Activated CD4-positive, alpha-beta memory T cell treated with anti-CD3 and anti-CD28 coated beads, Interleukin-2, amount 10 ng/mL, durations not matched to agents 7 days and 5 days (primary cell): ENCODE measurements at regions not wholly inside any gene's neighbourhood (a gene's known extent, or its start where the extent isn't known, plus 50 kb on each side); places are given as distances from the start of the nearest gene placed in this dataset.
"Not testable (repeated sequence)": the region's sequence is repeated elsewhere in the genome, so short reads cannot be mapped to it uniquely, and the experiment has no call there.

Experiments used
- CTCF ChIA-PET: fragments of 350-600 bp; sonication (Branson Sonifier 250); formaldehyde crosslinking; loops from one replicate; lab custom pipeline; 2021; ENCODE audit warnings: antibody characterized with exemption, inconsistent platforms; lab: Charles Lee
- POLR2A ChIA-PET: fragments of 350-600 bp; sonication (Branson Sonifier 250); formaldehyde crosslinking; loops from one replicate; lab custom pipeline; 2021; ENCODE audit warnings: antibody characterized with exemption; lab: Charles Lee
- DNase-seq: peaks from one replicate; pipeline ENCODE4 v3.0.0-alpha.2; 2020
- H3K27ac Mint-ChIP-seq: one replicate; pipeline ENCODE4 v1.8.0; 2021; ENCODE audit warnings: mild to moderate bottlenecking, mixed read lengths
- H3K27me3 Mint-ChIP-seq: one replicate; pipeline ENCODE4 v1.8.0; 2021; ENCODE audit warnings: mixed read lengths
- H3K36me3 Mint-ChIP-seq: one replicate; pipeline ENCODE4 v1.8.0; 2021; ENCODE audit warnings: low read depth, mixed read lengths
- H3K4me1 Mint-ChIP-seq: one replicate; pipeline ENCODE4 v1.8.0; 2021; ENCODE audit warnings: mixed read lengths
- H3K4me3 Mint-ChIP-seq: one replicate; pipeline ENCODE4 v1.8.0; 2021; ENCODE audit warnings: mild to moderate bottlenecking, mixed read lengths
- H3K9me3 Mint-ChIP-seq: one replicate; pipeline ENCODE4 v1.8.0; 2021; ENCODE audit warnings: mixed read lengths

- no peak overlapping the region for H3K27ac Mint-ChIP-seq
- ChIA-PET POLR2A (no interaction called here), CTCF (no interaction called here)
- H3K9me3 Mint-ChIP-seq: no peaks in the 10 kb centered on the region
- DNase-seq: no peak
- no peak overlapping the region for H3K4me3 Mint-ChIP-seq
- H3K4me1 Mint-ChIP-seq: no peaks in the 10 kb centered on the region
- no peaks in the 10 kb centered on the region for H3K36me3 Mint-ChIP-seq
- no peaks in the 10 kb centered on the region for H3K27me3 Mint-ChIP-seq
Measured at GRCh38 chr4:130703211-130703935, 1607.4 kb downstream of the C4orf33 start.

- Mint-ChIP-seq H3K4me1 (no peaks in the 10 kb centered on the region), H3K27ac (no peak overlapping the region), H3K36me3 (no peaks in the 10 kb centered on the region), H3K27me3 (no peaks in the 10 kb centered on the region), H3K4me3 (no peak overlapping the region), H3K9me3 (no peaks in the 10 kb centered on the region)
- ChIA-PET CTCF (no interaction called here), POLR2A (no interaction called here)
- DNase-seq: no peak
Measured at GRCh38 chr4:130705023-130705422, 1609.1 kb downstream of the C4orf33 start.

GRCh38 chr4:130712038-130712437 lies 1616.1 kb downstream of the C4orf33 start:
- no peak for DNase-seq
- CTCF ChIA-PET: no interaction called here
- Mint-ChIP-seq H3K36me3 (no peaks in the 10 kb centered on the region), H3K27me3 (no peaks in the 10 kb centered on the region), H3K4me1 (no peaks in the 10 kb centered on the region), H3K9me3 (peaks cover 5% of the 10 kb centered on the region), H3K27ac (no peak overlapping the region), H3K4me3 (no peak overlapping the region)
- POLR2A ChIA-PET: no interaction called here

- Mint-ChIP-seq H3K36me3 (no peaks in the 10 kb centered on the region), H3K4me3 (no peak overlapping the region), H3K4me1 (no peaks in the 10 kb centered on the region), H3K27me3 (no peaks in the 10 kb centered on the region), H3K27ac (no peak overlapping the region), H3K9me3 (peaks cover 5% of the 10 kb centered on the region)
- DNase-seq: no peak
- CTCF ChIA-PET: no interaction called here
- POLR2A ChIA-PET: no interaction called here
Measured at GRCh38 chr4:130714006-130714405, 1618.1 kb downstream of the C4orf33 start.

GRCh38 chr4:130722361-130722760 lies 1626.4 kb downstream of the C4orf33 start:
- Mint-ChIP-seq H3K4me1 (no peaks in the 10 kb centered on the region), H3K27me3 (no peaks in the 10 kb centered on the region), H3K4me3 (no peak overlapping the region), H3K36me3 (no peaks in the 10 kb centered on the region), H3K9me3 (peaks cover 5% of the 10 kb centered on the region), H3K27ac (no peak overlapping the region)
- CTCF ChIA-PET: no interaction called here
- POLR2A ChIA-PET: no interaction called here
- no peak for DNase-seq

- H3K9me3 Mint-ChIP-seq: peaks cover 4% of the 10 kb centered on the region
- POLR2A ChIA-PET: no interaction called here
- no peak overlapping the region for H3K27ac Mint-ChIP-seq
- H3K4me3 Mint-ChIP-seq: no peak overlapping the region
- H3K36me3 Mint-ChIP-seq: no peaks in the 10 kb centered on the region
- H3K4me1 Mint-ChIP-seq: no peaks in the 10 kb centered on the region
- no peak for DNase-seq
- H3K27me3 Mint-ChIP-seq: no peaks in the 10 kb centered on the region
- CTCF ChIA-PET: no interaction called here
Measured at GRCh38 chr4:130736436-130737185, 1640.7 kb downstream of the C4orf33 start.

GRCh38 chr4:130738233-130738632 lies 1642.3 kb downstream of the C4orf33 start:
- H3K36me3 Mint-ChIP-seq: no peaks in the 10 kb centered on the region
- ChIA-PET POLR2A (no interaction called here), CTCF (no interaction called here)
- H3K4me1 Mint-ChIP-seq: no peaks in the 10 kb centered on the region
- H3K27ac Mint-ChIP-seq: no peak overlapping the region
- no peaks in the 10 kb centered on the region for H3K27me3 Mint-ChIP-seq
- no peak overlapping the region for H3K4me3 Mint-ChIP-seq
- DNase-seq: no peak
- H3K9me3 Mint-ChIP-seq: peaks cover 4% of the 10 kb centered on the region

GRCh38 chr4:130747842-130748241 lies 1651.9 kb downstream of the C4orf33 start:
- ChIA-PET POLR2A (no interaction called here), CTCF (no interaction called here)
- DNase-seq: no peak
- Mint-ChIP-seq H3K4me3 (no peak overlapping the region), H3K27me3 (no peaks in the 10 kb centered on the region), H3K27ac (no peak overlapping the region), H3K9me3 (no peaks in the 10 kb centered on the region), H3K4me1 (no peaks in the 10 kb centered on the region), H3K36me3 (no peaks in the 10 kb centered on the region)

GRCh38 chr4:130753926-130754325 lies 1658.0 kb downstream of the C4orf33 start:
- ChIA-PET CTCF (no interaction called here), POLR2A (no interaction called here)
- H3K4me1 Mint-ChIP-seq: no peaks in the 10 kb centered on the region
- H3K9me3 Mint-ChIP-seq: peaks cover 2% of the 10 kb centered on the region
- H3K27me3 Mint-ChIP-seq: no peaks in the 10 kb centered on the region
- no peak for DNase-seq
- H3K36me3 Mint-ChIP-seq: no peaks in the 10 kb centered on the region
- no peak overlapping the region for H3K27ac Mint-ChIP-seq
- no peak overlapping the region for H3K4me3 Mint-ChIP-seq

GRCh38 chr4:130760246-130760645 lies 1664.3 kb downstream of the C4orf33 start:
- Mint-ChIP-seq H3K4me1 (no peaks in the 10 kb centered on the region), H3K4me3 (no peak overlapping the region), H3K27me3 (no peaks in the 10 kb centered on the region), H3K9me3 (no peaks in the 10 kb centered on the region), H3K36me3 (no peaks in the 10 kb centered on the region), H3K27ac (no peak overlapping the region)
- ChIA-PET POLR2A (no interaction called here), CTCF (no interaction called here)
- no peak for DNase-seq

- H3K36me3 Mint-ChIP-seq, POLR2A ChIA-PET, H3K4me3 Mint-ChIP-seq, CTCF ChIA-PET, H3K27ac Mint-ChIP-seq, H3K27me3 Mint-ChIP-seq, DNase-seq, H3K4me1 Mint-ChIP-seq: not testable (repeated sequence)
- H3K9me3 Mint-ChIP-seq: peaks cover 22% of the 10 kb centered on the region
Measured at GRCh38 chr4:130767384-130767783, 1671.4 kb downstream of the C4orf33 start.

- DNase-seq, H3K4me3 Mint-ChIP-seq, H3K27ac Mint-ChIP-seq, H3K36me3 Mint-ChIP-seq, H3K4me1 Mint-ChIP-seq, H3K27me3 Mint-ChIP-seq, POLR2A ChIA-PET, CTCF ChIA-PET: not testable (repeated sequence)
- H3K9me3 Mint-ChIP-seq: peaks cover 26% of the 10 kb centered on the region
Measured at GRCh38 chr4:130772966-130773365, 1677.0 kb downstream of the C4orf33 start.

GRCh38 chr4:130808492-130808891 lies 1712.5 kb downstream of the C4orf33 start:
- H3K9me3 Mint-ChIP-seq: peaks cover 4% of the 10 kb centered on the region
- no peaks in the 10 kb centered on the region for H3K4me1 Mint-ChIP-seq

More at GRCh38 chr4:130808492-130808891, 1712.5 kb downstream of the C4orf33 start:
- Mint-ChIP-seq H3K4me3 (no peak overlapping the region), H3K27ac (no peak overlapping the region), H3K36me3 (no peaks in the 10 kb centered on the region), H3K27me3 (no peaks in the 10 kb centered on the region)
- ChIA-PET CTCF (no interaction called here), POLR2A (no interaction called here)
- no peak for DNase-seq
